H1 (cell line): ENCODE measurements at regions not wholly inside any gene's neighbourhood (a gene's known extent, or its start where the extent isn't known, plus 50 kb on each side); places are given as distances from the start of the nearest gene placed in this dataset.

ENCODE experiments used
- POU5F1 ChIP-seq: IDR thresholded peaks from 2 replicates; pipeline ENCODE4 v1.6.1; 2011; ENCODE audit warnings: low read depth, mild to moderate bottlenecking, low read length, moderate library complexity
- TAF7 ChIP-seq: optimal IDR thresholded peaks from 2 replicates; pipeline ENCODE3; 2011; ENCODE audit warnings: low read depth, mild to moderate bottlenecking, inconsistent platforms, low read length, moderate library complexity, borderline replicate concordance
- TEAD4 ChIP-seq: IDR thresholded peaks from 2 replicates; pipeline ENCODE4 v1.6.1; 2012; ENCODE audit warnings: low read depth, low read length, inconsistent platforms, mixed read lengths
- USF2 ChIP-seq: IDR thresholded peaks from 2 replicates; pipeline ENCODE4 v1.6.1; 2011; ENCODE audit warnings: low read length, improper control_type of control experiment
- ZNF274 ChIP-seq: IDR thresholded peaks from 2 replicates; pipeline ENCODE4 v1.7.0; 2012; ENCODE audit warnings: low read length, borderline replicate concordance; ENCODE audit errors: extremely low read depth

- TF ChIP-seq POU5F1: no peak
- TF ChIP-seq TAF7: no peak
- TF ChIP-seq USF2: no peak
- TF ChIP-seq ZNF274: no peak
- TF ChIP-seq TEAD4: no peak
- TF ChIP-seq, all 59 proteins: peak for 0
These were observed 150.8 kb upstream of the FAM83B start (continued) for GRCh38 chr6:54695815-54696214.
